Panc1 (cell line): ENCODE measurements at regions not wholly inside any gene's neighbourhood (a gene's known extent, or its start where the extent isn't known, plus 50 kb on each side); places are given as distances from the start of the nearest gene placed in this dataset.

Experiments used
- ATAC-seq: fragments of 200-7000 bp; cut with Tn5 transposase; 2 replicates; pipeline ENCODE4 v1.9.1; 2020; ENCODE audit warnings: mild to moderate bottlenecking, moderate library complexity
- BruUV-seq: library from RNA; stranded (reverse); fragments of 400-500 nt; replicated peaks from 2 replicates; lab custom pipeline; 2021; lab: Mats Ljungman, UMichigan
- CTCF ChIA-PET: fragments of 300-600 bp; sonication (Branson Sonifier 250); formaldehyde crosslinking; loops from one replicate; lab custom pipeline; 2022; ENCODE audit warnings: antibody characterized with exemption; lab: Charles Lee
- POLR2A ChIA-PET: fragments of 300-600 bp; sonication (Branson Sonifier 250); formaldehyde crosslinking; loops from one replicate; lab custom pipeline; 2022; ENCODE audit warnings: antibody characterized with exemption; lab: Charles Lee
- DNase-seq: peaks from one replicate; pipeline ENCODE4 v3.0.0-alpha.2; 2010; ENCODE audit warnings: low read depth, low spot score
- H3K27ac ChIP-seq: 2 replicates; pipeline ENCODE4 v1.5.1; 2011; ENCODE audit warnings: mild to moderate bottlenecking, low read length, inconsistent platforms
- H3K27me3 ChIP-seq: fragments of 200-500 bp; sonication (Bioruptor generic); 2 replicates; pipeline ENCODE4 v1.6.0; 2014; ENCODE audit warnings: low read length, inconsistent platforms; ENCODE audit not compliant: control insufficient read depth, insufficient read depth
- H3K36me3 ChIP-seq: fragments of 200-500 bp; sonication (Bioruptor generic); 2 replicates; pipeline ENCODE4 v1.5.1; 2014; ENCODE audit warnings: inconsistent platforms, mild to moderate bottlenecking, low read length, moderate library complexity; ENCODE audit not compliant: control insufficient read depth, insufficient read depth
- H3K4me1 ChIP-seq: 2 replicates; pipeline ENCODE4 v1.5.1; 2011; ENCODE audit warnings: inconsistent platforms, mild to moderate bottlenecking, low read length, moderate library complexity; ENCODE audit not compliant: control insufficient read depth, insufficient read depth
- H3K4me3 ChIP-seq, 2 experiments: 2 replicates each; pipeline ENCODE4 v1.5.1; 2011 to 2012; ENCODE audit warnings: low read depth in 2 of 2, low read length in 2 of 2, mild to moderate bottlenecking in 2 of 2, inconsistent platforms in 1 of 2, moderate library complexity in 1 of 2
- H3K9me3 ChIP-seq: fragments of 200-500 bp; sonication (Bioruptor generic); 2 replicates; pipeline ENCODE4 v1.5.1; 2014; ENCODE audit warnings: low read depth, mild to moderate bottlenecking, inconsistent platforms, low read length, moderate library complexity; ENCODE audit not compliant: control insufficient read depth, insufficient read depth
- CTCF ChIP-seq: fragments of 450-650 bp; IDR thresholded peaks from 2 replicates; pipeline ENCODE4 v1.5.1; 2017; ENCODE audit warnings: mild to moderate bottlenecking
- POLR2AphosphoS5 ChIP-seq: IDR thresholded peaks from 2 replicates; pipeline ENCODE4 v1.6.1; 2012; ENCODE audit warnings: mild to moderate bottlenecking, low read depth, low read length, moderate library complexity
- REST ChIP-seq, 2 experiments: IDR thresholded peaks; 2 replicates each; pipeline ENCODE4 v1.6.1; 2011 to 2012; ENCODE audit warnings: low read depth in 2 of 2, control low read depth in 1 of 2, low read length in 1 of 2, mild to moderate bottlenecking in 1 of 2, moderate library complexity in 1 of 2; ENCODE audit not compliant: insufficient read depth in 1 of 2
- SIN3A ChIP-seq: IDR thresholded peaks from 2 replicates; pipeline ENCODE4 v1.6.1; 2012; ENCODE audit warnings: low read depth, mild to moderate bottlenecking, low read length, moderate library complexity, borderline replicate concordance; ENCODE audit not compliant: insufficient read depth
- TCF7L2 ChIP-seq: IDR thresholded peaks from 2 replicates; pipeline ENCODE4 v1.6.1; 2011; ENCODE audit warnings: mild to moderate bottlenecking, low read depth, low read length, inconsistent platforms
- in situ Hi-C: cut with HindIII; loops from 2 replicates; pipeline ENCODE4 v1.10.0; 2016; ENCODE audit warnings: low sequenced_read_pairs, low pct_unique_long_range_greater_than_20kb
- intact Hi-C: fragments of 100-400 bp; cut with micrococcal nuclease; formaldehyde crosslinking; loops from one replicate; pipeline ENCODE4 v1.10.0; 2022; ENCODE audit not compliant: unreplicated experiment

- CTCF ChIA-PET: no interaction called here
These were observed 163.9 kb downstream of the ASCL4 start for GRCh38 chr12:107938446-107938845.

GRCh38 chr12:107948391-107948945, 174.0 kb downstream of the ASCL4 start:
- ATAC-seq (no peak), DNase-seq (no peak)
- Histone ChIP-seq H3K4me1 (no peaks in the 10 kb centered on the region), H3K27ac (no peak overlapping the region), H3K9me3 (no peaks in the 10 kb centered on the region), H3K27me3 (0 out of 2 replicates have a peak, but pooled peaks cover 3% of the 10 kb centered on the region), H3K4me3 (no peak overlapping the region), H3K36me3 (no peaks in the 10 kb centered on the region)
- TF ChIP-seq TCF7L2: no peak
- intact Hi-C loops (no loop called here), in situ Hi-C loops (no loop called here)
- no TSS peak for BruUV-seq
- CTCF ChIA-PET: no interaction called here
- POLR2A ChIA-PET: no interaction called here

More at GRCh38 chr12:107938446-107938845, 163.9 kb downstream of the ASCL4 start:
- intact Hi-C loops (no loop called here), in situ Hi-C loops (no loop called here)
- Histone ChIP-seq H3K4me1 (no peaks in the 10 kb centered on the region), H3K27me3 (peaks cover 2% of the 10 kb centered on the region; the same call in 1 of the 2 replicates), H3K27ac (no peak overlapping the region), H3K36me3 (no peaks in the 10 kb centered on the region), H3K4me3 (no peak overlapping the region), H3K9me3 (no peaks in the 10 kb centered on the region)
- POLR2A ChIA-PET: no interaction called here
- TF ChIP-seq TCF7L2: no peak
- DNase-seq (no peak), ATAC-seq (no peak)
- no TSS peak for BruUV-seq

- no peaks in the 10 kb centered on the region for H3K4me1 ChIP-seq
- no peak overlapping the region for H3K4me3 ChIP-seq
- POLR2A ChIA-PET: no interaction called here
- H3K27ac ChIP-seq: no peak overlapping the region
- DNase-seq (no peak), ATAC-seq (no peak)
- BruUV-seq: no TSS peak
- CTCF ChIA-PET: no interaction called here
- TF ChIP-seq CTCF (no peak), TCF7L2 (no peak), SIN3A (no peak), POLR2AphosphoS5 (no peak), REST (IDR thresholded peaks at IDR 0.05; ENCODE audit: insufficient read depth in 1 of 2, low read depth in 2 of 2, low read length in 1 of 2) (no peak)
- in situ Hi-C loops (no loop called here), intact Hi-C loops (no loop called here)
- peaks cover 5% of the 10 kb centered on the region; the same call in 1 of the 2 replicates for H3K27me3 ChIP-seq
- no peaks in the 10 kb centered on the region for H3K9me3 ChIP-seq
- H3K36me3 ChIP-seq: no peaks in the 10 kb centered on the region
These were observed 176.5 kb downstream of the ASCL4 start for GRCh38 chr12:107951024-107951423.
